CD14-positive monocyte (primary cell): ENCODE measurements at regions not wholly inside any gene's neighbourhood (a gene's known extent, or its start where the extent isn't known, plus 50 kb on each side); places are given as distances from the start of the nearest gene placed in this dataset.

Experiments
- DNase-seq, 3 donors: peaks; one replicate each; pipeline ENCODE4 v3.0.0-alpha.2; 2011 to 2022
- H2AFZ ChIP-seq: 2 replicates; pipeline ENCODE4 v1.6.0; 2012; ENCODE audit warnings: mild to moderate bottlenecking, low read depth, low read length, inconsistent platforms; ENCODE audit not compliant: insufficient read depth, poor library complexity, severe bottlenecking
- H3K27ac ChIP-seq, 2 donors: 1 replicate in 1 of 2; 2 replicates in 1 of 2; pipeline ENCODE4 v1.5.1; 2012 to 2013; ENCODE audit warnings: low read length in 2 of 2, control low read depth in 1 of 2, inconsistent platforms in 1 of 2, low read depth in 1 of 2, mild to moderate bottlenecking in 1 of 2
- H3K27me3 ChIP-seq, 2 donors: one replicate each; pipeline versions ENCODE4 v1.6.0 to v1.6.1; 2011 to 2013; ENCODE audit warnings: low read length in 2 of 2; ENCODE audit not compliant: control insufficient read depth in 2 of 2, insufficient read depth in 2 of 2
- H3K36me3 ChIP-seq, 2 donors: replicated peaks in 1 of 2; 1 replicate in 1 of 2; 2 replicates in 1 of 2; pipeline versions ENCODE4 v1.5.1 to v1.6.1; 2012 to 2013; ENCODE audit warnings: low read length in 2 of 2, control low read depth in 1 of 2, inconsistent platforms in 1 of 2, mild to moderate bottlenecking in 1 of 2; ENCODE audit not compliant: insufficient read depth in 2 of 2, control insufficient read depth in 1 of 2
- H3K4me1 ChIP-seq, 2 donors: 1 replicate in 1 of 2; 2 replicates in 1 of 2; pipeline versions ENCODE4 v1.5.1 to v1.6.1; 2012 to 2013; ENCODE audit warnings: low read length in 2 of 2, control low read depth in 1 of 2, inconsistent platforms in 1 of 2, mild to moderate bottlenecking in 1 of 2, moderate library complexity in 1 of 2; ENCODE audit not compliant: insufficient read depth in 2 of 2, control insufficient read depth in 1 of 2
- H3K4me2 ChIP-seq: replicated peaks from 2 replicates; pipeline ENCODE3; 2012; ENCODE audit warnings: low read length, moderate library complexity, mild to moderate bottlenecking; ENCODE audit not compliant: poor library complexity, severe bottlenecking; ENCODE audit errors: extremely low read depth
- H3K4me3 ChIP-seq, 3 experiments: fragments of 200-600 bp in 1 of 3; sonication (generic) in 1 of 3; replicated peaks in 1 of 3; 1 replicate in 2 of 3; 2 replicates in 1 of 3; pipeline ENCODE4 v1.5.1; 2011 to 2013; ENCODE audit warnings: low read length in 3 of 3, mild to moderate bottlenecking in 3 of 3, control low read depth in 2 of 3, low read depth in 2 of 3, inconsistent platforms in 1 of 3, moderate library complexity in 1 of 3
- H3K79me2 ChIP-seq: 2 replicates; pipeline ENCODE4 v1.6.0; 2012; ENCODE audit warnings: mild to moderate bottlenecking, control low read depth, inconsistent platforms, low read length, moderate library complexity; ENCODE audit not compliant: insufficient read depth
- H3K9ac ChIP-seq: 2 replicates; pipeline ENCODE4 v1.6.0; 2017; ENCODE audit warnings: low read length, mild to moderate bottlenecking; ENCODE audit not compliant: insufficient read depth, poor library complexity, severe bottlenecking
- H3K9me3 ChIP-seq, 2 donors: replicated peaks in 1 of 2; 1 replicate in 1 of 2; 2 replicates in 1 of 2; pipeline versions ENCODE4 v1.5.1 to v1.6.1; 2012 to 2013; ENCODE audit warnings: low read length in 2 of 2, control low read depth in 1 of 2; ENCODE audit not compliant: control insufficient read depth in 1 of 2, insufficient read depth in 1 of 2
- H4K20me1 ChIP-seq: 2 replicates; pipeline ENCODE4 v1.6.0; 2012; ENCODE audit warnings: mild to moderate bottlenecking, low read length, control low read depth, moderate library complexity; ENCODE audit not compliant: insufficient read depth
- H3K27ac Mint-ChIP-seq, 7 donors: one replicate each; pipeline ENCODE4 v1.8.0; 2020; ENCODE audit warnings: mild to moderate bottlenecking in 7 of 7, mixed read lengths in 7 of 7, moderate library complexity in 6 of 7, inconsistent platforms in 2 of 7
- H3K27me3 Mint-ChIP-seq, 3 donors: one replicate each; pipeline ENCODE4 v1.8.0; 2021 to 2022; ENCODE audit warnings: low read depth in 3 of 3, mild to moderate bottlenecking in 3 of 3, mixed read lengths in 3 of 3, moderate library complexity in 3 of 3, inconsistent platforms in 1 of 3
- H3K36me3 Mint-ChIP-seq, 2 donors: one replicate each; pipeline ENCODE4 v1.8.0; 2020; ENCODE audit warnings: mixed read lengths in 2 of 2, inconsistent platforms in 1 of 2, mild to moderate bottlenecking in 1 of 2
- H3K4me1 Mint-ChIP-seq: one replicate; pipeline ENCODE4 v1.8.0; 2020; ENCODE audit warnings: mild to moderate bottlenecking, mixed read lengths
- H3K4me3 Mint-ChIP-seq, 2 donors: one replicate each; pipeline ENCODE4 v1.8.0; 2020; ENCODE audit warnings: mild to moderate bottlenecking in 2 of 2, mixed read lengths in 2 of 2, moderate library complexity in 1 of 2
- H3K9me3 Mint-ChIP-seq, 7 donors: one replicate each; pipeline ENCODE4 v1.8.0; 2020 to 2022; ENCODE audit warnings: mixed read lengths in 7 of 7, mild to moderate bottlenecking in 6 of 7, moderate library complexity in 6 of 7, inconsistent platforms in 2 of 7
- WGBS: methylation state at CpG from one replicate; pipeline ENCODE4 v1.1.5; 2013; ENCODE audit warnings: missing lambda C conversion rate; ENCODE audit not compliant: insufficient coverage; 5-methylcytosine and 5-hydroxymethylcytosine counted together
- intact Hi-C, 2 donors: fragments of 100-400 bp; cut with micrococcal nuclease; formaldehyde crosslinking; loops; one replicate each; pipeline versions ENCODE4 v1.15.0 to v1.15.1; 2023
- TF ChIP-seq, protein P1 (sequence below): fragments of 200-600 bp; IDR thresholded peaks from one replicate; pipeline ENCODE4 v1.8.0; 2022; ENCODE audit warnings: antibody characterized with exemption, mild to moderate bottlenecking

DNA sequence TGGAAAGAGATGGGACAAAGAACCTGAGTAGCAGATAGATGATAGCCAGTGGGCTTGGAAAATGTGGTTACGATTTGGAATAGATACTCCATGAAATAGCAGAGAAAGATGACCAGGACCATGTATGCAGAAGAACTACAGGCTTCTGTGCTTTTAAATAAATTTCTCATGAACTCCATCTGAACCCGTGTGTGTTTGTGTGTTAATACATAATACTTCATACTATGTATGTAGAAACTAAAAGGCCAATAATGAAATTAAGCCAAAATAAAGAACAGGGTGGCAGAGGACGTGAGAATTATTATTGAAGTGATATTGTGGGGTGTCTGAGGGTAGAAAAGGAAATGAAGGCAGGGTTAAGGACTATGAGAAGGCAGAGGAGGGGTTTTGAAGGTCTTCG lies 385.1 kb upstream of the RPS23 start:
- no peaks in the 10 kb centered on the region for H3K9me3 Mint-ChIP-seq
- H3K27ac Mint-ChIP-seq = no peak overlapping the region
- no peaks in the 10 kb centered on the region for H3K9me3 ChIP-seq
- H3K4me2 ChIP-seq = no peak overlapping the region
- H3K4me3 Mint-ChIP-seq = no peak overlapping the region
- intact Hi-C loops = no loop called here
- no peaks in the 10 kb centered on the region for H3K4me1 Mint-ChIP-seq
- H3K36me3 ChIP-seq = no peaks in the 10 kb centered on the region
- no peaks in the 10 kb centered on the region for H3K79me2 ChIP-seq
- no peak overlapping the region for H3K4me3 ChIP-seq
- no peaks in the 10 kb centered on the region for H3K4me1 ChIP-seq
- no peaks in the 10 kb centered on the region for H3K27me3 ChIP-seq
- no peaks in the 10 kb centered on the region for H3K36me3 Mint-ChIP-seq
- no peak for DNase-seq
- no peak overlapping the region for H3K9ac ChIP-seq
- H2AFZ ChIP-seq = no peak overlapping the region
- no peak overlapping the region for H3K27ac ChIP-seq
- WGBS = 64% methylated on average over 3 of the region's 4 CpGs
- peaks cover 1 to 5% (median 2%) of the 10 kb centered on the region in 3 donors for H3K27me3 Mint-ChIP-seq
- TF ChIP-seq, protein P1, sequence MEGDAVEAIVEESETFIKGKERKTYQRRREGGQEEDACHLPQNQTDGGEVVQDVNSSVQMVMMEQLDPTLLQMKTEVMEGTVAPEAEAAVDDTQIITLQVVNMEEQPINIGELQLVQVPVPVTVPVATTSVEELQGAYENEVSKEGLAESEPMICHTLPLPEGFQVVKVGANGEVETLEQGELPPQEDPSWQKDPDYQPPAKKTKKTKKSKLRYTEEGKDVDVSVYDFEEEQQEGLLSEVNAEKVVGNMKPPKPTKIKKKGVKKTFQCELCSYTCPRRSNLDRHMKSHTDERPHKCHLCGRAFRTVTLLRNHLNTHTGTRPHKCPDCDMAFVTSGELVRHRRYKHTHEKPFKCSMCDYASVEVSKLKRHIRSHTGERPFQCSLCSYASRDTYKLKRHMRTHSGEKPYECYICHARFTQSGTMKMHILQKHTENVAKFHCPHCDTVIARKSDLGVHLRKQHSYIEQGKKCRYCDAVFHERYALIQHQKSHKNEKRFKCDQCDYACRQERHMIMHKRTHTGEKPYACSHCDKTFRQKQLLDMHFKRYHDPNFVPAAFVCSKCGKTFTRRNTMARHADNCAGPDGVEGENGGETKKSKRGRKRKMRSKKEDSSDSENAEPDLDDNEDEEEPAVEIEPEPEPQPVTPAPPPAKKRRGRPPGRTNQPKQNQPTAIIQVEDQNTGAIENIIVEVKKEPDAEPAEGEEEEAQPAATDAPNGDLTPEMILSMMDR = no peak
- H4K20me1 ChIP-seq = no peaks in the 10 kb centered on the region

DNA sequence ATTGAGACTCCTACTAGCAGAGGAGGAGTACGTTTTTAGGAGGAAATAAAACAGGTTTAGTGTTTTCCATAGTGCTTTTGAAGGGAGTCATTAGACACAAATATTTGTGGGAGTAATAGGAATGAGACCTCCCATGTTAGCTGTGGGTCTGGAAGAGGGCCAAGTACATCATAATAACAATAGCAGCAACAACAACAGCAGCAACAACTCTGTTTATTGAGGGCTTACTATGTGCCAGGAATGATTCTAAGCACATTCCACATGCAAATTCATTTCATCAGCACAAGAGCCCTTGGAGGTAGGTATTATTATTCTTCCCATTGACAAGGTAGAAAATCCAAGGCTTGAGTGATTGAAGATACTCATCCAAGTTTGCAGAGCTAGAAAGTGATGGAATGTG lies 384.2 kb upstream of the RPS23 start:
- no peak overlapping the region for H3K9ac ChIP-seq
- Mint-ChIP-seq H3K4me3 (no peak overlapping the region), H3K27me3 (peaks cover 2 to 5% (median 4%) of the 10 kb centered on the region in 3 donors), H3K9me3 (no peaks in the 10 kb centered on the region), H3K36me3 (no peaks in the 10 kb centered on the region), H3K27ac (no peak overlapping the region), H3K4me1 (peaks cover 2% of the 10 kb centered on the region)
- H3K79me2 ChIP-seq = no peaks in the 10 kb centered on the region
- no peak overlapping the region for H3K27ac ChIP-seq
- H2AFZ ChIP-seq = no peak overlapping the region
- TF ChIP-seq, protein P1 = no peak
- H3K9me3 ChIP-seq = no peaks in the 10 kb centered on the region
- intact Hi-C loops = no loop called here
- H3K4me3 ChIP-seq = no peak overlapping the region
- H3K4me1 ChIP-seq = no peaks in the 10 kb centered on the region
- no peaks in the 10 kb centered on the region for H3K27me3 ChIP-seq
- WGBS = no CpG with 5 or more reads among the region's 1 CpG
- DNase-seq = no peak
- no peaks in the 10 kb centered on the region for H3K36me3 ChIP-seq
- no peak overlapping the region for H3K4me2 ChIP-seq
- no peaks in the 10 kb centered on the region for H4K20me1 ChIP-seq
